GM20431 (cell line): ENCODE measurements at regions not wholly inside any gene's neighbourhood (a gene's known extent, or its start where the extent isn't known, plus 50 kb on each side); places are given as distances from the start of the nearest gene placed in this dataset.

ENCODE experiments used
- in situ Hi-C: fragments of 300-500 bp; cut with MseI, MboI; formaldehyde crosslinking; loops from one replicate; pipeline ENCODE4 v1.15.0; 2020; ENCODE audit warnings: low sequenced_read_pairs; ENCODE audit not compliant: unreplicated experiment

DNA sequence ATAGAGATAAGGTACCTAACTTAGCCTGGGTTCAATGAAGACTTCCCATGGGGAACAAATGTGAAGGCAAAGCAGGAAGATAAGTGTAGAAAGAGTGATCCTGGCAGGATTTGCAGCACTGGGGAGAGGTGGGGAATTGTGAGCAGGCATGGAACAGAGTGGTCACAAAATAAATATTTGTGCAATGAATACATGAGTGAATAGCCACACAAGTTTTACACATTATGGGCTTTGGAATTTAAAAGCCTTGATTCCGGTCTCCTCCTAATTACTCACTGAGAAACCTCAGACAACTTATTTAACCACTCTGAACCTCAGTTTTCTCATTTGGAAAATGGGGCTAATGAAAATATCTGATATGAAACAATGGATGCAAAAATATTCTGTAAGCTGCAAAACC lies 148.3 kb downstream of the ELAVL4 start:
- in situ Hi-C loops, result no loop called here
